HG02870 (cell line): ENCODE measurements at regions not wholly inside any gene's neighbourhood (a gene's known extent, or its start where the extent isn't known, plus 50 kb on each side); places are given as distances from the start of the nearest gene placed in this dataset.
A peak's percentile ranks its signal among the peaks of the same experiment; 100 is the strongest.
"Not testable (repeated sequence)": the region's sequence is repeated elsewhere in the genome, so short reads cannot be mapped to it uniquely, and the experiment has no call there.

Experiments
- ATAC-seq: cut with Tn5 transposase; IDR thresholded peaks from one replicate; pipeline ENCODE4 v1.9.1; 2021; ENCODE audit warnings: mild to moderate bottlenecking, moderate library complexity; ENCODE audit not compliant: unreplicated experiment

DNA sequence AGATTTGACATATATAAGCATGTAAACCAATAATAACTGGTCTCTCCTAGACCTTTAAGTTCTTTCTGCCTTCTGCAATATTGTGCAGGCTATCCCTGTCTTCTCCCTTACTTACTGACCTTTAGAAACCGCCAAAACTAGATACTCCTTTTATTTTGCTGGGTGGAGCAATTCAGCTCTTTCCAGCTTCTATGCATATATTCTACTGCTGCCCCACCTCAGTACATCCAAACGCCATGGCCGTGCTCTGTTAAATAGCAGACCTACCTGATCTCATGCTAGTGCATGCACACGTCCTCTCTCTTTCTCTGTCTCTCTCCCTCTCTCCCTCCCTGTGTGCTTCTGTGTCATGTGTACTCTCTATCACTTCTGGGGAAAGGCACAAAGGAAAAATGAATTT is 76.7 kb upstream of the CAPRIN1 start:
- no peak for ATAC-seq

DNA sequence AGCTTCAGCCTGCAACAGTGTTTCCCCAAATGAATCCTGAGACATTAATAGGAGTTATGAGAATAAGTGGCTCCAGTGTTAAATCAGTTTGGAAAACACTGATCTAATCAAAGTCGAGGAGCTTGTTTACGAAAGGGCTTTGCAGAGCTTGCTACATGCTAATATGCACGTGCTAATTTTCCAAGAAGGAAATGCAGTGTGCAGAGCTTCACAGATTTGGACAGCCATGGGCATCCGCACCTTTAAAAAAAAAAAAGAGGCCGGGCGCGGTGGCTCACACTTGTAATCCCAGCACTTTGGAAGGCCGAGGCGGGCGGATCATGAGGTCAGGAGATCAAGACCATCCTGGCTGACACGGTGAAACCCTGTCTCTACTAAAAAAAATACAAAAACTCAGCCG is 79.7 kb upstream of the LMO2 start:
- ATAC-seq: not testable (repeated sequence)

DNA sequence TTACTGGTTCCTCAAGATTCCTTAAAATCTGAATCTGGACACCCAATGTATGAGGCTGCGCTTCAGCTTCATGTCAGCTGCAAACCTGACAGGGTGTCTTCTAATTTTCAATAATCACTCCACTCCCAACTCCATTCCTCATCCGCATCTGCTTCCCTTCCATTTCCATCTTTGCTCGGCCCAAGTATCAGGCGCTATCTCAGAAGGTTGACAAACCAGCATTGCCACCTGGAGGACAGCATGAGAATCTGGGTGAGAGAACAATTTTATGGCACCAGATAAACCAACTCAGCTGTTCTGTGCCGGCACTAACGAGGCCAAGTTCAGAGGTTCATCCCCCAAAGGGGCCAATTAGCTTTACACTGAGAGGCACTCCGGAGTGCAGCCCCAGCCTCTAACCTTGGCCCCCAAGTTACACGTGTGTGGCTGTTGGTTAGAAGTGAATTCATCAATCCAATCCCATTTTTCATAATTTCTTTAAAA is 79.1 kb upstream of the LMO2 start:
- ATAC-seq: no peak

DNA sequence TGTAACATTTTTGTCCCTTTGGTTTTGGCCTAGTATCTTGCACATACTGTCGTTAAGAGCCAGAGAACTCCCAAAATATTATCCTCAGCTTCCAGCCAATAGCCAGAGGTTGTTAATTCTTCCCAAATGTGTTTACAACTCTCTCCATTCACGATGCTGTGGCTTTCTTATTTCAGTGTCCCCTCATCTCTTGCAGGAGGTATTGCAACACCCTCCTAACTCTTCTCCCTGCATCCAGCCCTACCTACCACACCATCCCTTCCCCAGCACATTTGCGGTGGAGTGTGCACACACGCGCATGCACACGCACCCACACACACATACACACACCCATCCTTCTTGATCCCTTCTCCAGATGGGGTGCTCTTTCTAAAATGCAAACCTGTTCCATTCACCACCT is 75.6 kb upstream of the LMO2 start:
- ATAC-seq: no peak

DNA sequence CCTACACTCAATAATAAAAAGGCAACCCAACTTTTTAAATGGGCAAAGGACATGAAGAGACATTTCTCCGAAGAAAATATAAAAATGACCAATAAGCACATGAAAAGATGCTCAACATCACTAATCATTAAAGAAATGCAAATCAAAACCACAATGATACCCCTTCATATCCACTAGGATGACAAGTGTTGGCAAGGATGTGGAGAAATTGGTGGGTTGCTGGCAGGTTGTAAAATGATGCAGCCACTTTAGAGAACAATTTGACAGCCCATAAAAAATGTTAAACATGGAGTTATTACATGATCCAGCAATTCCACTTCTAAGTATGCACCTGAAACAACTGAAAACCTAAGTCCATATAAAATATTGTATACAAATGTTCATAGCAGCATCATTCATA is 73.2 kb upstream of the LMO2 start:
- no peak for ATAC-seq

DNA sequence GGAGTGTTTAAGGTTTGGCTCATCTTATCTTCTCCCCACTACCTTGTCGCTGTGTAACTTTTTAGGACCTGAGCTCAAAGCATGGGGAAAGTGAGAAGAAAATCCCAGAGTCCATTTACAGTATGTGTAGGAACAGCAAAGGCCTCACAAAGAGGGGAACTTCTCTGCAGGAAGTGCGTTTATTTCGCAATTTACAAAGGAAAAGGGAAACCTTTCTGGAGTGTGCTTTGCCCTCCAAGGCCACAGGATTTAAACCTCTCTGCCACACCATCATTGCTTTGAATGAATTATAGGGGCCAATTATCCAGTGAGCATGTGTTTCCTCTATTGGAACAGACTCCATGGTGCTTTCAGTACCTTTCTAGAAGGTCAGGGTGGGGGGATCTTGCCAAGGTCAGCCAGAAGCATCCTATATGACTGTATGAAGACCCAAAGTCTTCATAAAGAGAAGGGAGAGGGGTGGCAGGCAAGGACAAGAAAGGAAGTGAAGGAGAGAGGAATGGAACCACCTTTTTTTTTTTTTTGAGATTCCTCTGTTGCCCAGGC is 68.1 kb upstream of the LMO2 start:
- no peak for ATAC-seq

DNA sequence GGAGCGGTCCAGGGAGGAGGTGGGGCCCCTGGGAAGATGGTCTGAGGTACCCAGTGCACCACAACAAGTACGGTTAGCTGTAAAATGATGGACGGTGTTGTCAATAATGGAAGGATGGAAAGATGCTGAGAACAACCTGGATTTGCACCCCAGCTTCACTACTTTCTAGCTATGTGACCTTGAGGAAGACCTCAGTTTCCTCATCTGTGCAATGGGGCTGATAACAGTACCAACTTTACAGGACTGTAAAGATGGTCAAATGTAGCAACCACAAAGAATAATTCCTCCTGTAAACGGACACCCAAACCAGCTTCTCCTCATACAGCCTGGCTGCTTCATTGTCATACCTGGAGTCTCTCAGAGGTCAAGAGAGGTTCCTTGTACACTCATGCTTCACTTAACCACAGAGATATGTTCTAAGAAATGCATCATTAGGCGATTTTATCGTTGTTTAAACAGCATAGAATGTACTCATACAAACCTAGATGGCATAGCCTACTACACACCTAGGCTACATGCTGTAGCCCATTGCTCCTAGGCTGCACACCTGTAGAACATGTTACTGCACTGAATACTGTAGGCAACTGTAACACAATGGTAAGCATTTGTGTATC is 65.5 kb upstream of the LMO2 start:
- ATAC-seq: no peak

DNA sequence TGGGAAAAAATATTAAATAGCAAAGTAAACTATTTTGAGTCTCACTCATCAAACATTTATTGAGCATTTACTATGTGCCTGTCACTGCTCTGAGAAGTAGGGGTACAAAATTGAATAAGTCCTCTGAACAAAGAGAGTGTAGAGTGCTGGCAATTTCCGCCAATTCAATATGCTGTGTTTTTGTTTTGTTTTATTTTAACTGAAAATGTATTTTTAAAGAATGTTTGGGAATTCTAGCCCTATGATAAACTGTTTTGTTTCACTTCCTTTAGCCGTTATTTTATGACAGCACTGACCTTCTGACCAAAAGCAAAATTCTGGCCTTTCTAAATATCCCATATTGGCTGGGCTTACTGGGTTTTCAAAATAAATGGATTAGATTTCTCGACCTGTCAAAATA is 64.7 kb upstream of the LMO2 start:
- no peak for ATAC-seq

DNA sequence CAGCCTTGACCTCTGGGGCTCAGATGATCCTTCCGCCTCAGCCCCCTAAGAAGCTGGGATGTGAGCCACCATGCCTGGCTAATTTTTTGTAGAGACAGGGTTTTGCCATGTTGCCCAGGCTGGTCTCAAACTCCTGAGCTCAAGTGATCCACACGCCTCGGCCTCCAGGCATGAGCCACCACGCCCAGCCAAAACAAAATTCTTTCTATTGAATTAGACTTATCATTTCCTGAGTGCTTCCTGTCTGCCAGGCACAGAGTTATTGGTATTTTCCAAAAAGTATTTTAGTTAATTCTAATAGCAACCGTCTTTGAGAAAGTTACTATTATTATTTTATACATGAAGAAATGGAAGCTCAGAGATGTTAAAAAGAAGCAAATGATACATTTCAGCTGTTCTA is 61.4 kb upstream of the LMO2 start:
- no peak for ATAC-seq

DNA sequence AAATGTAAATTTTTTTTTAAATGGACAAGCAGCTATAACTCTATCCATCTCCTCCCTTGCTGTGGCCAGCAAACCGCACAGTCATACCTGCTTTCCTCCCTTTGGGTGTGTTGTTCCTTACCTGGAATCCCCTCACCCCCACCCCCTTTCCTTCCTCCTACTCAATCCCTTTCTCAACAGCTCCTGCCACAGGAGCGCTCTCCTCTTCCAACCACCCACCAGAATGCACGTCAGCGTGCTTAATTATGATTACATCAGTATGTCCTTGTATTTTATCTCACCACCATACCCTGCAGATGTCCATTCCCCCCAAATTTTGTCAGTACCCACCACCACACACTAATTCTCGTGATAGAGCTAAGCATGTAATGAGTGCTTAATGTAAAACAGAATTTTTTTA is 60.9 kb upstream of the LMO2 start:
- ATAC-seq: no peak

DNA sequence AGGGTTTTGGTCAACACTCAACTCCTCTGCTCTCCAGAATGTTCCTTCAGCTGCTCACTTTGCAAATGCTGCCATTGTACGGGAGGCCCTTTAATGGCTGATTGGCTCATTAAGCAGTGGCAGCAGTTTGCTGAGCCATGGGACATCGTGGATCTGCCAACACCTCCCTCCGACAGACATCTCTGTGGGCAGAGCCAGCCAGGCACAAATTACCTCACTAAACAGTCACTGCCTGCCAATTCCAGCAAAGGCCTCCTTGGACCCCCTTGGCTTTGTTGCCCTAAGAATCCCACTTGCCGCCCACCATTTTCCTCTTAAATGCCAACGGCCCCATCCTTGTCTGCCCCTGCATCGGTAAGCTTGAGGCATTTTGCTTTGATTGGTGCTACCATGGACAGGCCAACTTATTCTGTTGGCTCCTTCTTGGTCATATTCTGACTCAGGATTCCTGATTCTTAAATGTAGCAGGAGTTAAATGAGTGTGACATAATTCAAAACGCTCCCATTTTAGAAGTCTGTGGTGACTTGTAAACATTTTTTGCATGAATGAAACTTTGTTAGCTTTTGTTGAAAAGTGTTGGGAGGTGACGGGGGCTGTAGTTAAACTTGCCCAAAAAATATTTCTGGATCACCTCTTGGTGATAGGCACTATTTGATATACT is 57.5 kb upstream of the LMO2 start:
- ATAC-seq: peak; percentile 63

DNA sequence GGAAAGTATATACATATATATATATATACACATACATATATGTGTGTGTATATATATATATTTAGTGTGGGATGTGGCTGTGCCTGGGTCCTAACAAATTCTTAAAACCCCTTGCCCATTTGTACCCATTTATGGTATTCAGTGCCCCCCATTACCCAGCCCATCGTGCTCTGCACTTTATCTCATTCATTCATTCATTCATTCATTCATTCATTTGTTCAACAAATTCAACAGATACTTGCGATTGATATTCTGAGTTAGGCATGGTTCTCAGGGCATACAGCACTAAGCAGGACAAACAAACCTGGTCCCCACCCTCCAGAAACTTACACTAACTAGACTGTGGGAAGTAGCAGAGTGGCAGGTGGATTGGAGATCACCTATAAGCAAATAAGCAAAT is 56.6 kb upstream of the LMO2 start:
- no peak for ATAC-seq

DNA sequence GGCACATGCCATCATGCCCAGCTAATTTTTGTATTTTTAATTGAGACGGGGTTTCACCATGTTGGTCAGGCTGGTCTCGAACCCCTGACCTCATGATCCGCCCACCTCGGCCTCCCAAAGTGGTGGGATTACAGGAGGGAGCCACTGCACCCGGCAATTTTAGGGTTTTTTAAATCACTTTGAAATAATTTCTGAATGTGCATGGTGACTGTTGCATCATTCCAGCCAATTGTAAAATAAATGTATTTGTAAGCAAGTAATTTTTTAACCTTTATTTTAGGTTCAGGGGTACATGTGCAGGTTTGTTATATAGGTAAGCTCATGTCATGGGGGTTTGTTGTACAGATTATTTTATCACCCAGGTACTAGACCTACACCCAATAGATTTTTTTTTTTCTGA is 56.0 kb upstream of the LMO2 start:
- ATAC-seq: not testable (repeated sequence)

DNA sequence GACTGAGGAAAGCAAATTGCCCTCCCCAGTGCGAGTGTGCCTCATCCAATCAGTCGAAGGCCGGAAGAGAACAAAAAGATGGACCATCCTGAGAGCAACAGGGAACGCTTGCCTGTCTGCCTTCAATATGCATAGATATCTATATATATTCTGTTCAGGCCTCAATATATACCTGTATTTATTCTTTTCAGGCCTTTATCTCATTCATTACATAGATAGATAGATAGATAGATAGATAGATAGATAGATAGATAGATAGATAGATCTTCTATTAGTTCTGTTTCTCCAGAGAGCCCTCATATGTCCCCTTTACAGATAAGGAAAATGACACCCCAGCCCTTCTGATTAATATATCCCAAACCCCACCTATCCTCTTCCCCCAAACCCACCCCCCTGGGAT is 55.1 kb upstream of the LMO2 start:
- ATAC-seq: no peak

DNA sequence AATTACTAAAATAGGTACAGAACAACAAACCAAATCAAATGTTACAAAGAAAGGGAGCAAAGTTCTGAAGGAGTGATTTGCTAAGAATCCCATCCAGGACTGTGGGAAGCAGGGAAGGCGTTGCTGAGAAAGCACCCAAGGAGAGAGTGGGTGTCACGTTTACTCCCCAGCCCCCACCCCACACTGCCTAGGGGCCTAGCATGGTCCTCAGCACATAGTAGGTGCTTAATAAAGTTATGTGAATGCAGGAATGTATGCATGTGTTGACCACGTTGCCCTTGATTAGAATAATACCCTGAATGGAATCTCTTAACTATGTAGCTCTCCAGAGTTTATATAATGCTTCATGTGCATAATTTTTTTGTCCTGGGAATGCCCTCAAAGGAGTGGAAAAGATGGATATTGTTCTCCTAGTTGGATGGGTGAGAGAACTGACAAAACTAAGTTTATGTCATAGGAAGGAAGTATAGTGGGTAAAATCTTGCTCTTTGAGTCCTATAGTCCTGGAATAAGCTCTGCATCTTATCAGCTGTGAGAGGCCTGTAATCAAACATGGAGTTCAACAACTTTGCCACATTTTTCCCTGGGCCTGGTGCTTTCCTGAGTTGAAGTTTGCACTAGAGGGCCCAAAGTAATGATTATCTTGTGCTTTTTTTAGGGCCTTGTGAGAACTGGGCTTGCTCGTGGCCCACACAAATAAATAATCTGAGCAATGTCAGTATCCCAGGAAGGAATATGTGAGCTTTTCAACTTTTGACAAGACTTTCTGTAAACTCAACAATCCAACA is 53.8 kb upstream of the LMO2 start:
- ATAC-seq: no peak

DNA sequence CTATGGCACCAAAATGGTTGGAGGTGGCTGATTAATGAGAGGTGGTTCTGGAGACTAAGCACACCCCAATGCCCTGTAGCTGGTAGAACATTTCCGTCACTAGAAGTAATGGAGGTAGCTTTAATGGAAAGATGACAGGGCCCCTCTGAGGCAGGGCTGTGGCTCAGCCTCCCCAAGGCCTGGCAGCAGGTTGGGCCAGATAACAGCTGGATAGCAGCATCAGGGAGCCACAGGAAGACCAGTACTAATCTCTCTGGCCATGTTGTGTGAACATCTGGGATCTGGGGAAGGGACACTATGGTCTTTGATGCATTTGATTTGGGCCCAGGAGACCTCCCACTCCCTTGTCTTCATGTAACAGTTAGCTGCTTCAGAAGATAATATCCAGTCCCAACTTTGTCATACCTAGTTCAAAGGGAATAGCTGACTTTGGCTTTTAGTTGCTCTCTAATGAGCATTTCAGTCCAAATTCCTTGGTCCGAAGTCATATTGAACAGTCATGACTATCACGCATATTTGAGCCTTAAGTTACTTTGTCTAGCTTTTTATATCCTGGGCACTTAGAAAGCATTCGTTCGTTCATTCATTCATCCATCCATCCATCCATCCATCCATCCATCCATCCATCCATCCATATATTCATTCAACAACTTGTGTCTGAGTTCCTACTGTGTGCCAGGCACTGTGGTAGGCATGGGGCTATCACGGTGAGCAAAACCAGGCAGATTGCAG is 53.0 kb upstream of the LMO2 start:
- ATAC-seq: no peak

DNA sequence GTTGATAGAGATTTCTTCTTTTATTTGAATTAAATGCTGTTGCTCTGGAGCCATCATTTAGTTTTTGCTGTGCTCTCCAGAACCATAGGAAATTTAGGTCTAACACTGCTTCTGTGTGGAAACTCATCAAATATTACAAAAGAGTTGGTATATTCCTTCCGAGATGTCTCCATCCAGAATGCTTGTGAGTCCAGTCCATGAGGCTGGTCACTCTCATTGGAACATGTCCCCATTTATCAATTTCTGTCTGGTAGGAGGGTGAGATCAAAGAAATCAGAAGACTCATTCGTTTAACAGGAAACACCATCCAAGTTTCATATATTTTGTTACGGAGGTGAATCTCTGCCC is 52.4 kb upstream of the LMO2 start:
- no peak for ATAC-seq

DNA sequence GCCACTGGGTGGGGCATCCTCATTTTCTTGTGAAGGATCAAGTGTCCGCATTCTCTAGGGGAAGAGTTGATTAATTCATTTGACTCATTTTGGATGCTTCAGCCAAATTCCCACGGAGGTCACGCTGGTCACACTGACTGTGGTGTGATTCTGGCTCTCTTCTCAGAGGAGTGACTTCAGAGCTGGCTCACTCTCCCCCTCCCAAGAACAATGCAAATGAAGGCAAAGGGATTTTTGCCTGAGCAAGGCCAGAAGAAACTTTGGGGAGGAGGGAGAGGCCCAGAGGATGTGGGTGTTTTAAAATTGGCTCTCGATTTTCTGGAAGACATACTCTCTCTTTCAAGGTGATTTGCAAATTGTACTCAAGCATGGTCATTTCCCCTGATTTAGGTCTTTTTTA is 51.1 kb upstream of the LMO2 start:
- peak; percentile 83 for ATAC-seq

DNA sequence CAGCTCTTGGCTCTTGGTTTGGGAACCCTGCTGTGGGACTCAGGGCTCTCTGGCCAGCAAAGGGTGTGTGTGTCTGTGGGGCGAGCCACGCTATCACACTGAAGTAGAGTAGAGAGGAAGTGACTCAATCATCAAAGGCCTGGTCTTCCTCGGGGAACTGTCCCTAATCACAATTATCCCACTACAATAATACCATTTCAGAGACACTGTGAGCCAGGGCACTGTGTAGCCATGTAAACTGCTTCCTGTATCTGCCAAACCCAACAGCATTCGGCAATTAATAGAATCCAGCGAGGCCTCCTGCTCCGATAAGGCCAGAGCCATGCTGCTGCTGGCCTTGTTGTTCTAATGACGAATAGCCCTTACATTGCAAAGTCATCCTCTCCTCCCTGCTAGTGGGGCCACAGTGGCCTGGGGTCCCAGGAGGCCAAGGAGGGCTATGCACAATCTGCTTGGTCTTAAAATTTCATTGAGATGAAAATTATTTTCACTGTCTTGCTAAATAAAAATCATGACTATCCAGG is 49.8 kb upstream of the LMO2 start:
- no peak for ATAC-seq
